Medulla oblongata (tissue), 1 donor: ENCODE measurements at regions not wholly inside any gene's neighbourhood (a gene's known extent, or its start where the extent isn't known, plus 50 kb on each side); places are given as distances from the start of the nearest gene placed in this dataset.
"Not testable (repeated sequence)": the region's sequence is repeated elsewhere in the genome, so short reads cannot be mapped to it uniquely, and the experiment has no call there.

Experiments
- DNase-seq: peaks from one replicate; pipeline ENCODE4 v3.0.0-alpha.2; 2015; ENCODE audit errors: extremely low spot score

- no peak for DNase-seq
Measured at GRCh38 chr12:111154147-111154834, 214.6 kb downstream of the PHETA1 start.

GRCh38 chr12:111152561-111152960 is 216.3 kb downstream of the PHETA1 start:
- DNase-seq, result no peak

- no peak for DNase-seq
Measured at GRCh38 chr12:111150921-111151840, 217.7 kb downstream of the PHETA1 start.

DNA sequence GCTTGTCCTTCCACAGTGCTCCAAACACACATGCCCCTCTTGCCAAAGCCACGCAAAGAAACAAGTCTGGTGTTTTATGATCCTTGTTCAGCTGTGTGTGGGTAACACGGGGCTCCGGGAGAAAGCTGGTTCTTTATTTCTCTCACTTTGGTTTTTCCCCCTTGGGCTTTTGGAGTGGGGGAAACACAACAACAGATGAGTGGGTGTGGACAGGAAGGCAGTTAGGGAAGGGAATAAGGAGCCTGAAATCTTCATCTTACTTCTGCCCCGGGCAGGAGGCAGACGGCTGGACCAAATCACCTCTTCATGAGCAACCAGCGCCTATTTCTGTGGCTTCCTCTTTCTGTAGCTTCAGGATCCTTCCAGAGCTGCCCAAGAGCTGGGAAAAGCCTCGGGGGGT is 218.5 kb downstream of the PHETA1 start:
- DNase-seq, result peak; percentile 42

DNA sequence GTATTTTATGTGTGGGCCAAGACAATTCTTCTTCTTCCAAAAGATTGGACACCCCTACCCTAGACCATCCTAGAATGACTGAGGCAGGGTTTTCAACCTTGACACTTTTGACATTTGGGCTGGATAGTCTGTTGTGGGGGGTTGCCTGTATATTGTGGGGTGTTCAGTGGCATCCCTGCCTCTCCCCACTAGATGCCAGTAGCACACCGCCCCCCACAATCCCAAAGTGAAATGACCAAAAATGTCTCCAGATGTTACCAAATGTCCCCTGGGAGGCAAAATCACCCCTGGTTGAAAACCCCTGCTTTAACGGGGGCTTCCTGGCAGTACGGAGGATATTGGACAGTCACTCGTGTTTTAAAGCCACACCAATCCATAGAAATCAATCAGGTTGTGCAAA is 219.6 kb downstream of the PHETA1 start:
- DNase-seq, result no peak

DNA sequence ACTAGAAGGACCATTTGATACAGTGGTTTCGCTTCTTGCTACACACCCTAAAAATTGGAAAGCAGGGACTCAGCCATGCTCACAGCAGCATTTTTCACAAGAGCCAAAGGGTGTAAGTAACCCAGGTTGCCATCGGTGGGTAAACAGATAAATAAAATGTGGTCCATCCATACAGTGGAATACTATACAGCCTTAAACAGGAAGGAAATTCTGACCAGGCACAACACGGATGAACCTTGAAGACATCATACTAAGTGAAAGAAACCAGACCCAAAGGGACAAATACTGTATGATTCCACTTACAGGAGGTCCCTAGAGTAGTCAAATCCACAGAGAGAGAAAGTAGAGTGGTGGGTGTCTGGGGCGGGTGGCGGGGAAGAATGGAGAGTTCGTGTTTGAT is 220.9 kb downstream of the PHETA1 start:
- no peak for DNase-seq

DNA sequence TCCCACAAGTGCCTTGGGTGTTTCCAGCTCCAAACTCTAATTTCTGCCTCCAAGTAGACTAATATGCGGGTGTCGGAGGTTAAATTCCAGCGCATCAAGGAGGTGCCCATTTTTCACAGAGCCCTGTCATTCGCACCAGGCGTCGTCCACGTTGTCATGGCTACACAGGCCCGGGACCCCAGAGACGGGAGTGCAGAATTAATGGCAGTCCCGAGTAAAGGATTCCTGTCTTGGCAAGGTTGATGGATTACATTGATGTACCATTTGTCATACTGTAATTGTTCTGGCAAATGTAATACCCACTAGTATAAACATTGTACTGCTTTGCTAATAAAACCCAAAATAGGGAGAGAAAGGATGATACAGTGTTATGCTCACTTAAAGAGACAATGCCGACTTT is 222.9 kb upstream of the MYL2 start:
- DNase-seq, result no peak

GRCh38 chr12:111141205-111141604 is 220.8 kb upstream of the MYL2 start:
- no peak for DNase-seq

GRCh38 chr12:111138016-111138415 is 217.6 kb upstream of the MYL2 start:
- no peak for DNase-seq

- DNase-seq, result no peak
Measured at GRCh38 chr12:111135293-111135832, 215.0 kb upstream of the MYL2 start.

DNA sequence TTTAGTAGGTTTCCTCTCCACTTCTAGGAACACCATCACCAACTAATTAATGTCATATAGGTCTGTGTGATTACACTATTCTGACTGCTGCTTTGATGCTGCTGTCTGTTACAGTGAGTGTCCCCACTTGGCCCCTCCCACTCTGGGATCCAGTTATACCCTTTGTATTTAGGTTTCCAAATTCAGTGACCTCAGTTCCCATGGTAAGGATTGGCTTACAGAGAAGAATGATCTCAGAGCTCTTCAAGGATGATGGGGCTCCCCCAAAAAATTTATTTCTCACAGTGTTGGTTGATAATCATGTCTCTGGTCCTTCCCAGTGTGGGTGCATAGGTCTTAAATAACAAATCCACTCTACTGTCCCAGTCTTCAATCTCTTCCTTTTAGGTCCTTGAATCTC is 210.0 kb upstream of the MYL2 start:
- no peak for DNase-seq

DNA sequence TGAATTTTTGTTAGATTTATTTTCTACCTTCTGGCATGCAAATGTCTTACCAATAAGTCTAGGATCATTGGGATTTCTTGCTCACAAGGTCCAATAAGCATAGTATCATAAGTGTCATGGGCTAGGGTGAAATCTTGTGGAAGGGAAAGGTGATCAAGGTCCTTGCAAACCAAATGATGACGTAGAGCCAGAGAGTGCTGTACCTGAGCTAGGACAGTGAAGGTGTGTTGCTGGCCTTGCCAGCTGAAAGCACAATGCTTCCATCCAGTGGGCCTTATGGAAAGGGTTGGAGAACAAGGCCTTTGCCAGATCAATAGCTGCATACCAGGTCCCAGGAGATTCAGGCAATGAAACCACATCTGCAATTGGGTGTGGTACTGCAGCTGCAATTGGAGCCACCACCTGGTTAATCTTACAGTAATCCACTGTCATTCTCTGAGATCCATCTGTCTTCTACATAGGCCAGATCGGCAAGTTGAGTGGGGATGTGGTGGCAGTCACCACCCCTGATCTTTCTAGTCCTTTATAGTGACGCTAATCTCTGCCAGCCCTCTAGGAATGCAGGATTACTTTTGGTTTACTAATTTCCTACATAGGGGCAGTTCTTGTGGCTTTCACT is 208.9 kb upstream of the MYL2 start:
- no peak for DNase-seq

- peak; percentile 74 for DNase-seq
Measured at GRCh38 chr12:111126331-111126730, 206.0 kb upstream of the MYL2 start.

DNA sequence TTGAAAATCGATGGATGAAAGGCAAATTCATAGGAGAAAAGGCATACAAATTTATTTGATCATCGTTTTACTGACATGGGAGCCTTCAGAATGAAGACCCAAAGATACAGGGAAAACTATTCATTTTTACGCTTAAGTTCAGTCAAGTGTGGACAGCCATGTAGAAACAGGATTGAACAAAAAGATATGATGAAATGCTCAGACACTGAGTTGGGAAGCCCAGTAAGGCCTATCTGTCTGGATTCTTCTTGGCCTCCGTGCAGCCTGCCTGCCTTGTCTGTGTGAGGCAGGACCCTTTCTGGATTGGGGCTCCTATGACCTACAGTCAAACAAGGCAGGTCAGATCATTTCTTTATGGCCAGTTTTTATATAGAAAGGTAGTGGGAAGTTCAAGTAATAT is 203.8 kb upstream of the MYL2 start:
- no peak for DNase-seq

- DNase-seq, result no peak
Measured at GRCh38 chr12:111123390-111123789, 203.0 kb upstream of the MYL2 start.

DNA sequence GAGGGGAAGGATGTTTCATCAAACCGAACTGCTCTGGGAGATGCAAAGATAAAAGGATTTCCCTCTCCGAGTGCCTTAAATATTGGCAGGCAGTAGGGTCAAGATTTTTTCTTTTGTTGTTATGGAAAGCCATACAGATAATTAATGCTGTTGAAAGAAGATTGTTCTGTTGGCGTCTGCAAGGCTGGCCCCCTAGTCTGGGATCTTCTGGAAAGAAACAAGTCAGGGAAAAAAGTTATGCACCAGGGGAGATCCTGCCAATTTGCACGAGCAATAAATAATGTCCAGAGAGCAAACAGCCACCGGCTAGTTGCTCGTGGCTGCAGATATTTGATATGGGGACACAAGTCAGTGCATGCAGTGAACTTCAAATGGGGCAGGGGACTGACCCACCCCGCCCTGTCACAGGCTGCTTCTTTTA is 202.1 kb upstream of the MYL2 start:
- no peak for DNase-seq

DNA sequence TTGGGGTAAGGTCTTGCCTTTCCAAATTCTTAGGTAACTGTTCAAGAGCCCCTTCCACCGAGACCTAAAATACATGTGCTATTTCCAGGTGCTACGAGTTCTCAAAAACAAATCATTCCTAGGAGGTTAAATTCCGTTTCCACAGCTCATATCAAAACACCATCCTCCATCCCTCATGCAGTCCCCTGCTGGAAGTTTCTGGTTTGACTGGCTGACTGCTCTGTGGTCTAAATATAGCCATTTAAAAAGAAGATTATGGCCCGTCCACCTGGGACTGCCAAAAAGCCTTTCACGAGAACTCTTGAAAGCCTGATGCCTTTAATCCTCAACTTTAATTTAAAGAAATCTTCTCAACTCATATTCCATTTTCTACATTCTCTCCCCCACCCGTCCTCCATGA is 201.5 kb upstream of the MYL2 start:
- DNase-seq, result no peak

DNA sequence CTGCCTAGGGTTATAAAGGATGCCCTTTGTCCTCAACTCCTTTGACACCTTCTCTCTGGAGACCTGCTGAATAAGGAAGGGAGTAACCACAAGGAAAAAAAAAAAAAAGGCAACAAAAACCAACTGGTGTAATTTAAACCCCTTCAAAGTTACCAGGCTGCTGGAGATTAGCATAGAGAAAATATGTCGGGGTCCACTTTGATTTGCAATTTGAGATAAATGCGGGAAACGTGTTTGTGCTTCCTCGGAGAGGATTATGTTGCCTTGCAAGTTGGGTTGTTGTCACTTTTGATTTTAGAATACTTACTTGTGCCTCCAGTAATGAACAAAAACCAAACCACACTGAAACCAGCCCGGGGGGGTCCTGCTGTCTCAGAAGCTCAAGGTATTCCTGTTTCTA is 200.2 kb upstream of the MYL2 start:
- no peak for DNase-seq

GRCh38 chr12:111117017-111117416 is 196.6 kb upstream of the MYL2 start:
- no peak for DNase-seq

DNA sequence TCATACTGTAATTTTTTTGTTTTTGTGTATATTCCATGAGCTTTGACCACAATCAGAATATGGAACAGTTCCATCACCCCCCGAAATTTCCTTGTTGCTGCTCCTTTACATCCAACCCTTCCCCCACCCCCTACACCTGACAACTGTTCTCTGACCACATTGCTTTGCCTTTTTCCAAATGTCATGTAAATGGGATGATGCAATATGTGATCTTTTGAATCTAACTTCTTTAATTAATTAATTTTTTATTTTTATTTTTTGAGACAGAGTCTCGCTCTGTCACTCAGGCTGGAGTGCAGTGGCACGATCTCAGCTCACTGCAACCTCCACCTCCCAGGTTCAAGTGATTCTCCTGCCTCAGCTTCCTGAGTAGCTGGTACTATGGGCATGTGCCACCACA is 192.9 kb upstream of the MYL2 start:
- not testable (repeated sequence) for DNase-seq

DNA sequence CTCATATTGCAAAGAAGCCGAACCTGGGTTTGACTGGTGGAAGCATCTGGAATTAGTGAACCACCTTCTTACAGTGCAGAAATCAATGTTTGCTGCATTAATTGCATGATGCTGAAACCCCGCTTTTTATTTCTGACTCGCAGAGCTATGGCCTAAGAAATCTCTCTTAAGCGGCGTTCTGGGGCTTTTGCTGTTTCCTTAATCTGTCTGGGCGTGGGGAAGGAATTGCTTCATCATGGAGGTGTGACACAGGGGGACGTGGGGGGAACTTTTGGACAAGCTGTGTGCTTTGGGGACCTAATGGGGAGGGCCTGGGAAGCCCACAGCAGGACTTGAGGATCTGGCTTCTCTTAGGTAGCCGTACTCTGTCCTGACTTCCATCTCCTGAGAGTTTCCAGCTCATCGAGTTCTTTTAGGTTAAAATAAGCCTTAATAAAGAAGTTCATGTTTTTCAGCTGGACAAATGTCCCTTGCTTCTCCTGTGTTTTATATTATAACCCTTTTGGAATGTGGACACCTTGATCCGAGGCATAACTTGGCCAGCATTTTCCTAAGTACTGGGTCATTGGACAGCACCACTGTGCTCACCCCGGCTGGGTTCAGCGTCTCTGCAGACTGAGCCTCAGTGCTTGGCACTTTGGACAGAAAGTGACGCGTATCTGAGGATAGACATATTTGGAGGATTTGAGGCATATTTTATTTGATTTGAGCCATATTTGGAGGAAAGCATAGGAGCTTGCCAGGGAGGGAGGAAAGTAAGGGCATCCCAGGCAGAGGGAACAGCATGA is 192.1 kb upstream of the MYL2 start:
- DNase-seq, result no peak

- DNase-seq, result peak; percentile 13
Measured at GRCh38 chr12:111111681-111112080, 191.3 kb upstream of the MYL2 start.
